HG03457 (cell line): ENCODE measurements at regions not wholly inside any gene's neighbourhood (a gene's known extent, or its start where the extent isn't known, plus 50 kb on each side); places are given as distances from the start of the nearest gene placed in this dataset.
"Not testable (repeated sequence)": the region's sequence is repeated elsewhere in the genome, so short reads cannot be mapped to it uniquely, and the experiment has no call there.

Experiments
- ATAC-seq: cut with Tn5 transposase; IDR thresholded peaks from one replicate; pipeline ENCODE4 v1.9.1; 2021; ENCODE audit warnings: moderate number of reproducible peaks; ENCODE audit not compliant: unreplicated experiment

DNA sequence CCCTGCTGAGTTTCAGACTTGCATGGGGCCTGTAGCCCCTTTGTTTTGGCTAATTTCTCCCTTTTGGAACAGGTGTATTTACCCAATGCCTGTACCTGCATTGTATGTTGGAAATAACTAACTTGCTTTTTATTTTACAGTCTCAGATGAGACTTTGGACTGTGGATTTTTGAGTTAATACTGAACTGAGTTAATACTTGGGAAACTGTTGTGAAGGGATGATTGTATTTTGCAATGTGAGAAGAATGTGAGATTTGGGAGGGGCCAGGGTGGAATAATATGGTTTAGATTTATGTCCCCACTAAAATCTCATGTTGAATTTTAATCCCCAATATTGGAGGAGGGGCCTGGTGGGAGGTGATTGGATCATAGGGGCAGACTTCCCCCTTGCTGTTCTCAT is 99.1 kb upstream of the IRAK1BP1 start:
- ATAC-seq = no peak

DNA sequence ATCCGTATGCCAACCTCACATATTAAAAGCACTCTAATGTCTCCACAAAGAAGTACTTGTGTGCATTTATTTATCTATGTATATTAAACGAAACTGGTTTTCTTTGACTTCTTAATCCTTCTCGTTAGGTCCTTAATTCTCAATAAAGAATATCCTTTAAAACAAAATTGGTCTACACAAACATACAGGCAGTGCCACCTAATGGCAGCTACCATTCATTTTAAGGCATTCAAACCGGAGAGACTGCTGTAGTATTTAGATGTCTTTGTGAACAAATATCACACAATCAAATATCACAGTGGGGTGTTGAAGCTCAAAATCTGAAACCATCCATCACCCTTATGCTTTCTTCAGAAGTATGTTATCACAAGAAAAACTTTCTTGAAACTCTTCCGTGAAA is 96.6 kb upstream of the IRAK1BP1 start:
- ATAC-seq = no peak

GRCh38 chr6:78771586-78771985 is 95.8 kb upstream of the IRAK1BP1 start:
- ATAC-seq = no peak

- no peak for ATAC-seq
These were observed 86.3 kb upstream of the IRAK1BP1 start for GRCh38 chr6:78781001-78781400.

DNA sequence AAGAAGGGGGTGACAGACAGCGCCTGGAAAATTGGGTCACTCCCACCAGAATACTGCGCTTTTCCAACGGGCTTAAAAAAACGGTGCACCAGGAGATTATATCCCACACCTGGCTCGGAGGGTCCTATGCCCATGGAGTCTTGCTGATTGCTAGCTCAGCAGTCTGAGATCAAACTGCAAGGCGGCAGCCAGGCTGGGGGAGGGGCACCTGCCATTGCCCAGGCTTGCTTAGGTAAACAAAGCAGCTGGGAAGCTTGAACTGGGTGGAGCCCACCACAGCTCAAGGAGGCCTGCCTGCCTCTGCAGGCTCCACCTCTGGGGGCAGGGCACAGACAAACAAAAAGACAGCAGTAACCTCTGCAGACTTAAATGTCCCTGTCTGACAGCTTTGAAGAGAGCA is 84.0 kb upstream of the IRAK1BP1 start:
- not testable (repeated sequence) for ATAC-seq

GRCh38 chr6:78797270-78797669 is 70.1 kb upstream of the IRAK1BP1 start:
- ATAC-seq = no peak

DNA sequence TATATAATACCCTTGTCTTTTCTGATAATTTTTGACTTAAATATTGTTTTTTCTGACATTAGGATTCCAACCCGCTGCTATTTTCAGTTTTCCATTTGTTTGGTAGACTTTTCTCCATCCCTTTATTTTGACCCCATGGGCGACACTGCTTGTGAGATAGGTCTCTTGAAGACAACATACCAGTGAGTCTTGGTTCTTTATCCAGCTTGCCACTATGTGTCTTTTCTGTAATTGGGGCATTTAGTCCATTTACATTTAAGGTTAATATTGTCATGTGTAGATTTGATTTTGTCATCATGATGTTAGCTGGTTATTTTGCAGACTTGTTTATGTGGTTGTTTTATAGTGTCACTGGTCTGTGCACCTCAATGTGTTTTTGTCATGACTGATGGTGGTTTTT is 67.7 kb upstream of the IRAK1BP1 start:
- no peak for ATAC-seq

GRCh38 chr6:78806792-78807191 is 60.6 kb upstream of the IRAK1BP1 start:
- not testable (repeated sequence) for ATAC-seq

- ATAC-seq = not testable (repeated sequence)
These were observed 59.5 kb upstream of the IRAK1BP1 start for GRCh38 chr6:78807655-78808355.

- no peak for ATAC-seq
These were observed 58.9 kb upstream of the IRAK1BP1 start for GRCh38 chr6:78808356-78808891.

GRCh38 chr6:78808933-78809332 is 58.4 kb upstream of the IRAK1BP1 start:
- ATAC-seq = no peak

DNA sequence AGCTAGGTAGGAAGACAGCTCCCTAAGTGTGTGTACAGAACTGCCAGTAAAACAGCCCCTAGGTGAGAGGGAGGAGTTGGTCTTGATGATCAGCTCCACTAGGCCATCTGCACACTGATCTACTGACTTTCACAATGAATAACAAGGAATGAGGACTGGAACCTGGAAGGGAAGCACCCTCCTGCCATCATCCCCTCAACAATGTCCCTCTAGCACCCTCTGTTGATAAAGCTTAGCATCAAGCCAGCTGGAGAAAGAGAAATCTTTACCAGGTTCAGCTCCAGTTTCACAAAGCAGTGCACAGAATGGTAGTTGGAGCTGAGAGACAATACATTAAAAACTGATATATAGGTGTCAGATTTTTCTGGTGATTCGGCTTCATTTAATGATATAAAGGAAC is 57.2 kb upstream of the IRAK1BP1 start:
- ATAC-seq = no peak

- no peak for ATAC-seq
These were observed 56.7 kb upstream of the IRAK1BP1 start for GRCh38 chr6:78810698-78811097.
